ENCODE measurements at regions not wholly inside any gene's neighbourhood (a gene's known extent, or its start where the extent isn't known, plus 50 kb on each side); places are given as distances from the start of the nearest gene placed in this dataset.

GRCh38 chr3:107217172-107217571 lies 160.1 kb upstream of the CCDC54 start:
- DNase-seq (ENCODE audit: low read depth, low spot score) = peak; percentile 76
- no peak for TF ChIP-seq CTCF (IDR thresholded peaks at IDR 0.05; ENCODE audit: insufficient read depth, low read length, missing control alignments)
- ChIA-PET CTCF (interaction anchor here (1.4 kb wide), 2 partner anchors 11 to 204 kb away, joined by 4 to 7 read pairs; no protein-coding TSS in a partner anchor), POLR2A (no interaction called here)
- H3K4me3 ChIP-seq (ENCODE audit: low read depth, low read length) = no peak overlapping the region

GRCh38 chr3:107218864-107219269 lies 158.4 kb upstream of the CCDC54 start:
- ChIA-PET POLR2A (no interaction called here), CTCF (interaction anchor here (1.1 to 2.8 kb wide), 2 partner anchors 17 to 211 kb away, joined by 3 to 14 read pairs; no protein-coding TSS in a partner anchor)
- no peak for DNase-seq (ENCODE audit: low read depth, low spot score)
- TF ChIP-seq CTCF (IDR thresholded peaks at IDR 0.05; ENCODE audit: insufficient read depth, low read length, missing control alignments) = no peak
- H3K4me3 ChIP-seq (ENCODE audit: low read depth, low read length) = no peak overlapping the region

- CTCF ChIA-PET = interaction anchor here (1.0 to 2.8 kb wide), 4 partner anchors 15 to 211 kb away, joined by 3 to 14 read pairs (median 4); no protein-coding TSS in a partner anchor
- DNase-seq (ENCODE audit: low read depth, low spot score) = no peak
- POLR2A ChIA-PET = no interaction called here
- TF ChIP-seq CTCF (IDR thresholded peaks at IDR 0.05; ENCODE audit: insufficient read depth, low read length, missing control alignments) = no peak
- no peak overlapping the region for H3K4me3 ChIP-seq (ENCODE audit: low read depth, low read length)
Measured at GRCh38 chr3:107220538-107220937, 156.7 kb upstream of the CCDC54 start.

GRCh38 chr3:107221856-107222255 lies 155.4 kb upstream of the CCDC54 start:
- CTCF ChIA-PET = interaction anchor here (1.1 to 1.6 kb wide), 4 partner anchors 14 to 207 kb away, joined by 3 to 14 read pairs (median 4); no protein-coding TSS in a partner anchor
- no peak for DNase-seq (ENCODE audit: low read depth, low spot score)
- no peak overlapping the region for H3K4me3 ChIP-seq (ENCODE audit: low read depth, low read length)
- TF ChIP-seq CTCF (IDR thresholded peaks at IDR 0.05; ENCODE audit: insufficient read depth, low read length, missing control alignments) = no peak
- POLR2A ChIA-PET = no interaction called here

GRCh38 chr3:107222907-107223306 lies 154.3 kb upstream of the CCDC54 start:
- no peak for TF ChIP-seq CTCF (IDR thresholded peaks at IDR 0.05; ENCODE audit: insufficient read depth, low read length, missing control alignments)
- CTCF ChIA-PET = interaction anchor here (1.1 to 1.6 kb wide), 4 partner anchors 13 to 206 kb away, joined by 3 to 14 read pairs (median 4); no protein-coding TSS in a partner anchor
- POLR2A ChIA-PET = no interaction called here
- peak; percentile 73 for DNase-seq (ENCODE audit: low read depth, low spot score)
- no peak overlapping the region for H3K4me3 ChIP-seq (ENCODE audit: low read depth, low read length)

- CTCF ChIA-PET = interaction anchor here (1.1 to 2.0 kb wide), 4 partner anchors 11 to 205 kb away, joined by 3 to 12 read pairs (median 4); no protein-coding TSS in a partner anchor
- TF ChIP-seq CTCF (IDR thresholded peaks at IDR 0.05; ENCODE audit: insufficient read depth, low read length, missing control alignments) = no peak
- POLR2A ChIA-PET = no interaction called here
- DNase-seq (ENCODE audit: low read depth, low spot score) = no peak
- H3K4me3 ChIP-seq (ENCODE audit: low read depth, low read length) = no peak overlapping the region
Measured at GRCh38 chr3:107224026-107224596, 153.1 kb upstream of the CCDC54 start.

Measured in AG04449 (cell line).